ENCODE measurements at regions not wholly inside any gene's neighbourhood (a gene's known extent, or its start where the extent isn't known, plus 50 kb on each side); places are given as distances from the start of the nearest gene placed in this dataset.

DNA sequence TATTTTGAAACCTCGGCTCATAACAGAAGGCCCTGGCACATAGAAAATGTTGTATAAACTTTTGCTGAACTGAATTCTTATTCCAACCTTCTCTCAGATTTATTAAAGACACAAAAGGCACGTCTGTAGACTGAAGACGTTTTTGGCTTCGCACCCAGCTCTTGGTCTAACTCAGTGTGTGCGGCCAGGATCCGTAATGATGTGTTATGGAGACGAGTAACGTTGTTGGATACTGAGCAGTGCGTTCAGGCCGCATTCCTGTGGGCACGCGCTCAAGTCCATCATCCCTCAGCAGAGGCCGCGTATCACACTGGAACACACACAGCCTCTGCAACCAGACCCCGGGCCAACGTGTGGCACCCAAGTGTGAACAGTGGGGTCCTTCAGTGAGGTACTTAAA is 154.8 kb upstream of the RAB4A start:
- TF ChIP-seq POLR2A (IDR thresholded peaks at IDR 0.05) (no peak), EP300 (IDR thresholded peaks at IDR 0.05) (no peak)
- TF ChIP-seq, protein P1, sequence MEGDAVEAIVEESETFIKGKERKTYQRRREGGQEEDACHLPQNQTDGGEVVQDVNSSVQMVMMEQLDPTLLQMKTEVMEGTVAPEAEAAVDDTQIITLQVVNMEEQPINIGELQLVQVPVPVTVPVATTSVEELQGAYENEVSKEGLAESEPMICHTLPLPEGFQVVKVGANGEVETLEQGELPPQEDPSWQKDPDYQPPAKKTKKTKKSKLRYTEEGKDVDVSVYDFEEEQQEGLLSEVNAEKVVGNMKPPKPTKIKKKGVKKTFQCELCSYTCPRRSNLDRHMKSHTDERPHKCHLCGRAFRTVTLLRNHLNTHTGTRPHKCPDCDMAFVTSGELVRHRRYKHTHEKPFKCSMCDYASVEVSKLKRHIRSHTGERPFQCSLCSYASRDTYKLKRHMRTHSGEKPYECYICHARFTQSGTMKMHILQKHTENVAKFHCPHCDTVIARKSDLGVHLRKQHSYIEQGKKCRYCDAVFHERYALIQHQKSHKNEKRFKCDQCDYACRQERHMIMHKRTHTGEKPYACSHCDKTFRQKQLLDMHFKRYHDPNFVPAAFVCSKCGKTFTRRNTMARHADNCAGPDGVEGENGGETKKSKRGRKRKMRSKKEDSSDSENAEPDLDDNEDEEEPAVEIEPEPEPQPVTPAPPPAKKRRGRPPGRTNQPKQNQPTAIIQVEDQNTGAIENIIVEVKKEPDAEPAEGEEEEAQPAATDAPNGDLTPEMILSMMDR (IDR thresholded peaks at IDR 0.05), result no peak

All from ovary (tissue), 3 donors.